SK-N-SH treated with all-trans-retinoic acid at 6 μM for 48 hours (cell line): ENCODE measurements at regions not wholly inside any gene's neighbourhood (a gene's known extent, or its start where the extent isn't known, plus 50 kb on each side); places are given as distances from the start of the nearest gene placed in this dataset.
"Not testable (repeated sequence)": the region's sequence is repeated elsewhere in the genome, so short reads cannot be mapped to it uniquely, and the experiment has no call there.

Experiments
- ATAC-seq: fragments of 200-7000 bp; cut with Tn5 transposase; 3 replicates; pipeline ENCODE4 v1.9.1; 2020; ENCODE audit warnings: mild to moderate bottlenecking, moderate library complexity
- ARNTL ChIP-seq: fragments of 450-650 bp; formaldehyde crosslinking; IDR thresholded peaks from 2 replicates; pipeline ENCODE4 v1.5.0; 2020; ENCODE audit warnings: low read depth, mild to moderate bottlenecking, moderate library complexity, borderline replicate concordance
- CREB5 ChIP-seq: fragments of 250-450 bp; sonication (Bioruptor Pico); IDR thresholded peaks from 2 replicates; pipeline ENCODE4 v1.5.1; 2020; ENCODE audit warnings: low read depth, mild to moderate bottlenecking, moderate library complexity
- CSDC2 ChIP-seq: fragments of 250-450 bp; sonication (Bioruptor Pico); IDR thresholded peaks from 2 replicates; pipeline ENCODE4 v1.5.0; 2020; ENCODE audit warnings: mild to moderate bottlenecking, moderate library complexity
- ESRRG ChIP-seq: fragments of 250-450 bp; sonication (Bioruptor Pico); IDR thresholded peaks from 2 replicates; pipeline ENCODE4 v1.6.1; 2021; ENCODE audit warnings: mild to moderate bottlenecking
- GLIS3 ChIP-seq: fragments of 250-450 bp; sonication (Bioruptor Pico); IDR thresholded peaks from 2 replicates; pipeline ENCODE4 v1.5.0; 2020; ENCODE audit warnings: mild to moderate bottlenecking, moderate library complexity
- ISL1 ChIP-seq: fragments of 250-450 bp; sonication (Bioruptor Pico); IDR thresholded peaks from 2 replicates; pipeline ENCODE4 v2.1.2; 2022; ENCODE audit warnings: mild to moderate bottlenecking, moderate library complexity
- OSR1 ChIP-seq: fragments of 250-450 bp; sonication (Bioruptor Pico); IDR thresholded peaks from 2 replicates; pipeline ENCODE4 v1.8.0; 2022; ENCODE audit warnings: moderate library complexity, mild to moderate bottlenecking, inconsistent platforms
- PATZ1 ChIP-seq: fragments of 250-450 bp; sonication (Bioruptor Pico); IDR thresholded peaks from 2 replicates; pipeline ENCODE4 v1.8.0; 2020; ENCODE audit warnings: mild to moderate bottlenecking, moderate library complexity, borderline replicate concordance
- RARB ChIP-seq: fragments of 250-450 bp; sonication (Bioruptor Pico); IDR thresholded peaks from 2 replicates; pipeline ENCODE4 v1.8.0; 2021; ENCODE audit warnings: mild to moderate bottlenecking, moderate library complexity
- SNAI2 ChIP-seq: fragments of 250-450 bp; sonication (Bioruptor Pico); IDR thresholded peaks from 2 replicates; pipeline ENCODE4 v1.5.0; 2020; ENCODE audit warnings: mild to moderate bottlenecking, moderate library complexity
- TCF4 ChIP-seq: fragments of 250-450 bp; sonication (Bioruptor Pico); IDR thresholded peaks from 2 replicates; pipeline ENCODE4 v1.8.0; 2021; ENCODE audit warnings: mild to moderate bottlenecking, moderate library complexity, borderline replicate concordance
- TOX ChIP-seq: fragments of 250-450 bp; sonication (Bioruptor Pico); IDR thresholded peaks from 2 replicates; pipeline ENCODE4 v1.8.0; 2021; ENCODE audit warnings: mild to moderate bottlenecking, moderate library complexity, borderline replicate concordance
- ZC3H10 ChIP-seq: fragments of 250-450 bp; sonication (Bioruptor Pico); IDR thresholded peaks from 2 replicates; pipeline ENCODE4 v1.5.1; 2021; ENCODE audit warnings: mild to moderate bottlenecking, moderate library complexity
- ZFP30 ChIP-seq: fragments of 450-650 bp; formaldehyde crosslinking; IDR thresholded peaks from 2 replicates; pipeline ENCODE4 v1.5.0; 2022; ENCODE audit warnings: mild to moderate bottlenecking, moderate library complexity
- ZNF565 ChIP-seq: fragments of 450-650 bp; formaldehyde crosslinking; conservative IDR thresholded peaks from 2 replicates; pipeline ENCODE4 v1.5.0; 2020; ENCODE audit warnings: low read depth, mild to moderate bottlenecking, moderate library complexity
- ZNF70 ChIP-seq: fragments of 450-650 bp; formaldehyde crosslinking; IDR thresholded peaks from 2 replicates; pipeline ENCODE4 v1.5.0; 2020; ENCODE audit warnings: mild to moderate bottlenecking, moderate library complexity
- ZNF8 ChIP-seq: fragments of 450-650 bp; formaldehyde crosslinking; IDR thresholded peaks from 2 replicates; pipeline ENCODE4 v1.5.0; 2020; ENCODE audit warnings: mild to moderate bottlenecking, moderate library complexity
- TF ChIP-seq, protein P1 (sequence below): fragments of 250-450 bp; sonication (Bioruptor Pico); IDR thresholded peaks from 2 replicates; pipeline ENCODE4 v1.5.0; 2020; ENCODE audit warnings: mild to moderate bottlenecking, moderate library complexity
- TF ChIP-seq, protein P2 (sequence below): fragments of 250-450 bp; sonication (Bioruptor Pico); IDR thresholded peaks from 2 replicates; pipeline ENCODE4 v1.5.1; 2021; ENCODE audit warnings: mild to moderate bottlenecking, moderate library complexity

GRCh38 chr12:88716240-88716639 lies 136.0 kb upstream of the KITLG start:
- TF ChIP-seq, protein P1, sequence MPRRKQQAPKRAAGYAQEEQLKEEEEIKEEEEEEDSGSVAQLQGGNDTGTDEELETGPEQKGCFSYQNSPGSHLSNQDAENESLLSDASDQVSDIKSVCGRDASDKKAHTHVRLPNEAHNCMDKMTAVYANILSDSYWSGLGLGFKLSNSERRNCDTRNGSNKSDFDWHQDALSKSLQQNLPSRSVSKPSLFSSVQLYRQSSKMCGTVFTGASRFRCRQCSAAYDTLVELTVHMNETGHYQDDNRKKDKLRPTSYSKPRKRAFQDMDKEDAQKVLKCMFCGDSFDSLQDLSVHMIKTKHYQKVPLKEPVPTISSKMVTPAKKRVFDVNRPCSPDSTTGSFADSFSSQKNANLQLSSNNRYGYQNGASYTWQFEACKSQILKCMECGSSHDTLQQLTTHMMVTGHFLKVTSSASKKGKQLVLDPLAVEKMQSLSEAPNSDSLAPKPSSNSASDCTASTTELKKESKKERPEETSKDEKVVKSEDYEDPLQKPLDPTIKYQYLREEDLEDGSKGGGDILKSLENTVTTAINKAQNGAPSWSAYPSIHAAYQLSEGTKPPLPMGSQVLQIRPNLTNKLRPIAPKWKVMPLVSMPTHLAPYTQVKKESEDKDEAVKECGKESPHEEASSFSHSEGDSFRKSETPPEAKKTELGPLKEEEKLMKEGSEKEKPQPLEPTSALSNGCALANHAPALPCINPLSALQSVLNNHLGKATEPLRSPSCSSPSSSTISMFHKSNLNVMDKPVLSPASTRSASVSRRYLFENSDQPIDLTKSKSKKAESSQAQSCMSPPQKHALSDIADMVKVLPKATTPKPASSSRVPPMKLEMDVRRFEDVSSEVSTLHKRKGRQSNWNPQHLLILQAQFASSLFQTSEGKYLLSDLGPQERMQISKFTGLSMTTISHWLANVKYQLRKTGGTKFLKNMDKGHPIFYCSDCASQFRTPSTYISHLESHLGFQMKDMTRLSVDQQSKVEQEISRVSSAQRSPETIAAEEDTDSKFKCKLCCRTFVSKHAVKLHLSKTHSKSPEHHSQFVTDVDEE (CRISPR knock-in tag): no peak
- TF ChIP-seq, protein P2, sequence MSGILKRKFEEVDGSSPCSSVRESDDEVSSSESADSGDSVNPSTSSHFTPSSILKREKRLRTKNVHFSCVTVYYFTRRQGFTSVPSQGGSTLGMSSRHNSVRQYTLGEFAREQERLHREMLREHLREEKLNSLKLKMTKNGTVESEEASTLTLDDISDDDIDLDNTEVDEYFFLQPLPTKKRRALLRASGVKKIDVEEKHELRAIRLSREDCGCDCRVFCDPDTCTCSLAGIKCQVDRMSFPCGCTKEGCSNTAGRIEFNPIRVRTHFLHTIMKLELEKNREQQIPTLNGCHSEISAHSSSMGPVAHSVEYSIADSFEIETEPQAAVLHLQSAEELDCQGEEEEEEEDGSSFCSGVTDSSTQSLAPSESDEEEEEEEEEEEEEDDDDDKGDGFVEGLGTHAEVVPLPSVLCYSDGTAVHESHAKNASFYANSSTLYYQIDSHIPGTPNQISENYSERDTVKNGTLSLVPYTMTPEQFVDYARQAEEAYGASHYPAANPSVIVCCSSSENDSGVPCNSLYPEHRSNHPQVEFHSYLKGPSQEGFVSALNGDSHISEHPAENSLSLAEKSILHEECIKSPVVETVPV (CRISPR knock-in tag): no peak
- no peak for TF ChIP-seq ZFP30 (CRISPR knock-in tag)
- TF ChIP-seq OSR1 (CRISPR knock-in tag): no peak
- no peak for TF ChIP-seq RARB
- TF ChIP-seq TCF4 (CRISPR knock-in tag): no peak
- ATAC-seq: no peak

DNA sequence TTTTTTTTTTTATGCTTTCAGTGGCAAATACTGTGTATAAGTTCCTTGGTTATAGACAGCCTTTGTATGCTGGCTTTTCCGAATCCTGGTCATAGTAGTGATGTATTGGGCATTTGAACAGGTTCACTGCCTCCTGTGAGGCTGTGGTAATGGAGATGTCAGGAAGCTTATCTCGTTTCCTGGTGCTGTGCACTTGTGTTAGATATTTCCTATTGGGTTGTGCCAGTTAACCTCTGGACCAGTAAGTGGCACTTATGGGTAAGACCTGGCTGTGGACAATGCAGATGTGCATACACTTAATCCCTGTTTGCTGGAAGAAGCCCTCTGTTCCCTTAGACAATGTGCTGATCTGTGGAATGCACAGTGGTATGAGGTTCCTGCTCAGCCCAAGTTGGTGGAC lies 135.4 kb upstream of the KITLG start:
- TF ChIP-seq TCF4 (CRISPR knock-in tag) (no peak), ESRRG (CRISPR knock-in tag) (no peak), CREB5 (no peak), CSDC2 (CRISPR knock-in tag) (no peak), ARNTL (CRISPR knock-in tag) (no peak), ISL1 (CRISPR knock-in tag) (no peak), ZC3H10 (no peak), GLIS3 (CRISPR knock-in tag) (no peak), ZFP30 (CRISPR knock-in tag) (no peak), ZNF70 (CRISPR knock-in tag) (no peak), SNAI2 (no peak), ZNF8 (CRISPR knock-in tag) (no peak)
- TF ChIP-seq, protein P1 (CRISPR knock-in tag): no peak
- ATAC-seq: no peak

- ATAC-seq: not testable (repeated sequence)
These were observed 134.1 kb upstream of the KITLG start for GRCh38 chr12:88714263-88714882.

DNA sequence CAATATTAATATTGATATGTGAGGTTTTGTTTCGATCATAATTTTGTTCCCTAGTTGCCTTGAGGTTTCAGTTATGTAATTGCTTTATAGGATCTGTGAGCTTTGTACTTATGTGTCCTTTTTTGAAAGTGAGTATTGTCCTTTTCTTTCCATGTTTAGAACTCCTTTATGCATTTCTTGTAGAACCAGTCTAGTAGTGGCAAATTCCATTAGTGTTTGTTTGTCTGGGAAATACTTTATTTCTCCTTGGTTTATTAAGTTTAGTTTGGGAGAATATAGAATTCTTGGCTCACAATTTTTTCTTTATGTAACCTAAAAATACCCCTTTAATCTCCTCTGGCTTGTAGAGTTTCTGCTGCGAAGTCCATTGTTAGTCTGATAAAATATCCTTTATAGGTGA lies 127.5 kb upstream of the KITLG start:
- no peak for TF ChIP-seq TOX (CRISPR knock-in tag)
- no peak for TF ChIP-seq ZC3H10
- TF ChIP-seq, protein P1 (CRISPR knock-in tag): no peak
- TF ChIP-seq ISL1 (CRISPR knock-in tag): no peak
- TF ChIP-seq PATZ1 (CRISPR knock-in tag): no peak
- TF ChIP-seq OSR1 (CRISPR knock-in tag): no peak
- no peak for TF ChIP-seq ZNF565
- no peak for TF ChIP-seq ARNTL (CRISPR knock-in tag)
- TF ChIP-seq, protein P2 (CRISPR knock-in tag): no peak
- no peak for ATAC-seq
